AG04449 (cell line): ENCODE measurements at regions not wholly inside any gene's neighbourhood (a gene's known extent, or its start where the extent isn't known, plus 50 kb on each side); places are given as distances from the start of the nearest gene placed in this dataset.

Source experiments
- CTCF ChIA-PET: fragments of 350-600 bp; formaldehyde crosslinking; extraction: SDS; loops from one replicate; lab custom pipeline; 2021; ENCODE audit warnings: antibody characterized with exemption; lab: Yijun Ruan, JAX
- POLR2A ChIA-PET: fragments of 400-600, 350-600 bp; formaldehyde crosslinking; extraction: SDS; loops from one replicate; lab custom pipeline; 2020; ENCODE audit warnings: antibody characterized with exemption, inconsistent platforms; lab: Yijun Ruan, JAX
- DNase-seq: peaks from one replicate; pipeline ENCODE4 v3.0.0-alpha.2; 2010; ENCODE audit warnings: low read depth, low spot score
- H3K4me3 ChIP-seq: 2 replicates; pipeline ENCODE4 v1.5.1; 2011; ENCODE audit warnings: low read depth, mild to moderate bottlenecking, control low read depth, low read length
- CTCF ChIP-seq: IDR thresholded peaks from one replicate; pipeline ENCODE4 v1.5.1; 2011; ENCODE audit warnings: mild to moderate bottlenecking, moderate library complexity, low read length, control low read depth, inconsistent platforms; ENCODE audit not compliant: insufficient read depth; ENCODE audit errors: missing control alignments

DNA sequence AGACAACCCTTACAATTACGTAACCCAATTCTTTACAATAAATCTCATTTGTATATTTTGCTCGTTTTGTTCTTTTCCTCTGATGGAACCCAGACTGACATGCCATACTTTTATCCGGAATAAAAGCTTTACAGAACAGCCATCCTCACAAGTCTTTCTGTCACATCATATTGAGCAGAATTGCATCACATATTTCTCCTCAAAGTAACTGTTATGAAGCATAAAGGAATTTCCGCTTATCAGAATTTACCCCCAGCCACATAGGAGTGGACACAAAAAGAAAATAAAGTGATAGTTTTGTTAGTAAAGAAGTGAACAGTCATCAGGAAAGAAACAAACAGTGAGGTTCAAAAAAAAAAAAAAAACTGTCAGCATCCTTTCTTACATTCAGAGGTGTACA, 539.5 kb upstream of the LUZP2 start:
- POLR2A ChIA-PET = no interaction called here
- H3K4me3 ChIP-seq = no peak overlapping the region
- no peak for DNase-seq
- no peak for TF ChIP-seq CTCF
- CTCF ChIA-PET = interaction anchor here (0.7 kb wide), 1 partner anchor 73 kb away, joined by 4 read pairs; no protein-coding TSS in a partner anchor

- DNase-seq = no peak
- no peak overlapping the region for H3K4me3 ChIP-seq
- ChIA-PET POLR2A (no interaction called here), CTCF (interaction anchor here (0.7 kb wide), 1 partner anchor 8 kb away, joined by 3 read pairs; no protein-coding TSS in a partner anchor)
- TF ChIP-seq CTCF = no peak
These were observed 537.4 kb upstream of the LUZP2 start for GRCh38 chr11:23959462-23959861.

- POLR2A ChIA-PET = no interaction called here
- no peak for DNase-seq
- CTCF ChIA-PET = no interaction called here
- no peak overlapping the region for H3K4me3 ChIP-seq
- TF ChIP-seq CTCF = no peak
These were observed 535.1 kb upstream of the LUZP2 start for GRCh38 chr11:23961503-23962338.

- H3K4me3 ChIP-seq = no peak overlapping the region
- no peak for DNase-seq
- CTCF ChIA-PET = no interaction called here
- POLR2A ChIA-PET = interaction anchor here (0.7 to 1.7 kb wide), 3 partner anchors 18 to 76 kb away, joined by 3 to 9 read pairs (median 3); no protein-coding TSS in a partner anchor
- no peak for TF ChIP-seq CTCF
These were observed 523.6 kb upstream of the LUZP2 start for GRCh38 chr11:23973244-23973643.

GRCh38 chr11:23974051-23974450, 522.8 kb upstream of the LUZP2 start:
- no peak for TF ChIP-seq CTCF
- H3K4me3 ChIP-seq = no peak overlapping the region
- DNase-seq = no peak
- CTCF ChIA-PET = interaction anchor here (0.8 kb wide), 1 partner anchor 75 kb away, joined by 3 read pairs; no protein-coding TSS in a partner anchor
- POLR2A ChIA-PET = interaction anchor here (1.0 to 1.7 kb wide), 2 partner anchors 17 to 77 kb away, joined by 3 to 9 read pairs; no protein-coding TSS in a partner anchor

GRCh38 chr11:23974601-23975000, 522.3 kb upstream of the LUZP2 start:
- DNase-seq = no peak
- POLR2A ChIA-PET = no interaction called here
- CTCF ChIA-PET = no interaction called here
- TF ChIP-seq CTCF = no peak
- H3K4me3 ChIP-seq = no peak overlapping the region
